Mesodermal cell (in vitro differentiated cells): ENCODE measurements at regions not wholly inside any gene's neighbourhood (a gene's known extent, or its start where the extent isn't known, plus 50 kb on each side); places are given as distances from the start of the nearest gene placed in this dataset.
"Not testable (repeated sequence)": the region's sequence is repeated elsewhere in the genome, so short reads cannot be mapped to it uniquely, and the experiment has no call there.

Source experiments
- H3K27ac ChIP-seq: 2 replicates; pipeline ENCODE4 v1.7.0; 2013; ENCODE audit warnings: mild to moderate bottlenecking, low read depth, low read length, moderate library complexity; ENCODE audit not compliant: severe bottlenecking
- H3K36me3 ChIP-seq: 2 replicates; pipeline ENCODE4 v1.7.1; 2013; ENCODE audit warnings: mild to moderate bottlenecking, low read length, moderate library complexity; ENCODE audit not compliant: control insufficient read depth, insufficient read depth
- H3K4me1 ChIP-seq: one replicate; pipeline ENCODE4 v1.7.1; 2013; ENCODE audit warnings: mild to moderate bottlenecking, low read length; ENCODE audit not compliant: insufficient read depth, control insufficient read depth, poor library complexity, severe bottlenecking
- H3K4me3 ChIP-seq: 2 replicates; pipeline ENCODE4 v1.7.0; 2013; ENCODE audit warnings: low read length, control low read depth, mild to moderate bottlenecking; ENCODE audit not compliant: insufficient read depth, poor library complexity, severe bottlenecking; ENCODE audit errors: extremely low read depth
- H3K9me3 ChIP-seq: 2 replicates; pipeline ENCODE4 v1.7.1; 2013; ENCODE audit warnings: mild to moderate bottlenecking, low read length, moderate library complexity; ENCODE audit not compliant: control insufficient read depth
- WGBS, 2 experiments: methylation state at CpG; one replicate each; pipeline ENCODE4 v1.1.5; 2013; ENCODE audit warnings: missing lambda C conversion rate in 2 of 2; ENCODE audit not compliant: insufficient coverage in 2 of 2; 5-methylcytosine and 5-hydroxymethylcytosine counted together

- 63 to 100% methylated on average over 1 to 2 of the region's 4 CpGs for WGBS, 2 experiments
- H3K36me3 ChIP-seq, result no peaks in the 10 kb centered on the region
- H3K27ac ChIP-seq, result no peak overlapping the region
- no peaks in the 10 kb centered on the region for H3K9me3 ChIP-seq
- no peaks in the 10 kb centered on the region for H3K4me1 ChIP-seq
- H3K4me3 ChIP-seq, result no peak overlapping the region
Measured at GRCh38 chr6:51108563-51109234, 290.0 kb downstream of the TFAP2B start.

GRCh38 chr6:51112731-51113130 is 294.1 kb downstream of the TFAP2B start:
- H3K27ac ChIP-seq, result no peak overlapping the region
- no peaks in the 10 kb centered on the region for H3K36me3 ChIP-seq
- no peak overlapping the region for H3K4me3 ChIP-seq
- no peaks in the 10 kb centered on the region for H3K9me3 ChIP-seq
- no peaks in the 10 kb centered on the region for H3K4me1 ChIP-seq
- WGBS, 2 experiments, result 77 to 100% methylated on average over 1 to 3 of the region's 5 CpGs

GRCh38 chr6:51116723-51117122 is 298.1 kb downstream of the TFAP2B start:
- H3K4me1 ChIP-seq, result no peaks in the 10 kb centered on the region
- no peak overlapping the region for H3K4me3 ChIP-seq
- no peak overlapping the region for H3K27ac ChIP-seq
- no peaks in the 10 kb centered on the region for H3K9me3 ChIP-seq
- 80% methylated on average over 1 of the region's 3 CpGs; no CpG with 5 or more reads in 1 of the 2 experiments for WGBS, 2 experiments
- H3K36me3 ChIP-seq, result no peaks in the 10 kb centered on the region

DNA sequence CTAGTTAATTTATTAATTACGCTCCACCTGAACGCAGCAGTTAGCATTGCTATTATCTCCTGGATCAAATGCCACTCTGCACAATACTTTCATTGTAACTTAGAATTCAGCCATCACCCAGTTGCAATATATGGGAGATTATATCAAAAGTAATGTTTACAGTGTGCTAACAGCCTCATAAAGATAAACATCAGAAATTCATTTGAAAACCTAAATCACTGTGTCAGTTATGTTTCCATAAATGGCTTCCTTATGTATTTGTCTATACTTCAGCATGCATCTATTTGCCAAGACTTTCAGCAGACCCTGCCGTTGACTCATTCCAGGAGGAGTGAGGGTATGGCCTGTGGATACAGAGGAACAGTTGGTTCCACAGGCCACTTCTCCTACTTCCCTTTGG is 300.1 kb downstream of the TFAP2B start:
- no CpG with 5 or more reads among the region's 3 CpGs for WGBS, 2 experiments
- Histone ChIP-seq H3K9me3 (no peaks in the 10 kb centered on the region), H3K27ac (no peak overlapping the region), H3K4me3 (no peak overlapping the region), H3K36me3 (no peaks in the 10 kb centered on the region), H3K4me1 (no peaks in the 10 kb centered on the region)

GRCh38 chr6:51120016-51120415 is 301.3 kb downstream of the TFAP2B start:
- H3K4me1 ChIP-seq, result no peaks in the 10 kb centered on the region
- no peaks in the 10 kb centered on the region for H3K9me3 ChIP-seq
- no peak overlapping the region for H3K4me3 ChIP-seq
- H3K27ac ChIP-seq, result no peak overlapping the region
- WGBS, 2 experiments, result 95 to 100% methylated on average over 1 to 2 of the region's 3 CpGs
- H3K36me3 ChIP-seq, result no peaks in the 10 kb centered on the region

DNA sequence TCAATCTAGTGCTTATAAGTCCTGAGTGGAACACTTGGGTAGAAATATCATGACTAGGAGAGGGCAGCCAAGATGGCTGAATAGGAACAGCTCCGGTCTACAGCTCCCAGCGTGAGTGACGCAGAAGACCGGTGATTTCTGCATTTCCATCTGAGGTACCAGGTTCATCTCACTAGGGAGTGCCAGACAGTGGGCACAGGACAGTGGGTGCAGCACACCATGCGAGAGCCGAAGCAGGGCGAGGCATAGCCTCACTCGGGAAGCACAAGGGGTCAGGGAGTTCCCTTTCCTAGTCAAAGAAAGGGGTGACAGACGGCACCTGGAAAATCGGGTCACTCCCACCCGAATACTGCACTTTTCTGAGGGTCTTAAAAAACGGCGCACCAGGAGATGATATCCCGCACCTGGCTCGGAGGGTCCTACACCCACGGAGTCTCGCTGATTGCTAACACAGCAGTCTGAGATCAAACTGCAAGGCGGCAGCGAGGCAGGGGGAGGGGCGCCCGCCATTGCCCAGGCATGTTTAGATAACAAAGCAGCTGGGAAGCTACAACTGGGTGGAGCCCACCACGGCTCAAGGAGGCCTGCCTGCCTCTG is 302.8 kb downstream of the TFAP2B start:
- not testable (repeated sequence) for H3K36me3 ChIP-seq, H3K27ac ChIP-seq, H3K4me3 ChIP-seq, H3K9me3 ChIP-seq, H3K4me1 ChIP-seq
- 90% methylated on average over 16 to 19 of the region's 22 CpGs for WGBS, 2 experiments

GRCh38 chr6:51129043-51129442 is 310.4 kb downstream of the TFAP2B start:
- no peaks in the 10 kb centered on the region for H3K4me1 ChIP-seq
- no peaks in the 10 kb centered on the region for H3K36me3 ChIP-seq
- H3K4me3 ChIP-seq, result no peak overlapping the region
- H3K9me3 ChIP-seq, result no peaks in the 10 kb centered on the region
- no peak overlapping the region for H3K27ac ChIP-seq

GRCh38 chr6:51137777-51138176 is 319.1 kb downstream of the TFAP2B start:
- Histone ChIP-seq H3K27ac (no peak overlapping the region), H3K4me3 (no peak overlapping the region), H3K9me3 (peaks cover 4% of the 10 kb centered on the region)

GRCh38 chr6:51139950-51140385 is 321.3 kb downstream of the TFAP2B start:
- Histone ChIP-seq H3K9me3 (peaks cover 4% of the 10 kb centered on the region), H3K27ac (no peak overlapping the region), H3K36me3 (no peaks in the 10 kb centered on the region), H3K4me3 (no peak overlapping the region), H3K4me1 (no peaks in the 10 kb centered on the region)
- WGBS, 2 experiments, result 94 to 100% methylated on average over 3 of the region's 3 CpGs

More at GRCh38 chr6:51137777-51138176, 319.1 kb downstream of the TFAP2B start:
- Histone ChIP-seq H3K36me3 (no peaks in the 10 kb centered on the region), H3K4me1 (no peaks in the 10 kb centered on the region)

- 83% methylated on average over 1 of the region's 2 CpGs; no CpG with 5 or more reads in 1 of the 2 experiments for WGBS, 2 experiments
- no peak overlapping the region for H3K27ac ChIP-seq
- no peaks in the 10 kb centered on the region for H3K4me1 ChIP-seq
- no peaks in the 10 kb centered on the region for H3K36me3 ChIP-seq
- no peak overlapping the region for H3K4me3 ChIP-seq
- peaks cover 4% of the 10 kb centered on the region for H3K9me3 ChIP-seq
Measured at GRCh38 chr6:51141080-51141479, 322.4 kb downstream of the TFAP2B start.

DNA sequence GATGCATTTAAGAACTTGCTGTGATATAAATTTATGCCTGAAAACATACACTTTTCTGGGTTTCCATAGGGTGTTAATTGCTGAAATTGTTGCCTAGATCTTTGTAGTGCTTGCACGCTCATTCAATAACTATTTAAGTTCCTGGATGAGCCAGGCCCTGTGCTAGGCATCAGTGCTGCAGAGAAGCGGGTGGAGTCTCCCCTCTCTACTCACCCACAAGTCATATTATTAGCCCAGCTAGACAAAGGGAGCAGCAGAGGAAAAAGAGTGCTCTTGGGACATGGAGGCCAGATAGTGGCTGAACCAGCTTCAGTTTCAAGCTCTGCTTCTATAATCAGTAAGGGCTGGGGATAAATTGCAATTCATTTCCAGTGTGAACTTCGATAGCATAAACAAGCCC is 329.1 kb downstream of the TFAP2B start:
- no peaks in the 10 kb centered on the region for H3K4me1 ChIP-seq
- H3K36me3 ChIP-seq, result no peaks in the 10 kb centered on the region
- peak overlapping the region; percentile 8 for H3K27ac ChIP-seq
- 92 to 100% methylated on average over 1 to 2 of the region's 3 CpGs for WGBS, 2 experiments
- H3K9me3 ChIP-seq, result no peaks in the 10 kb centered on the region
- no peak overlapping the region for H3K4me3 ChIP-seq
